Bronchial epithelial cell (primary cell): ENCODE measurements at regions not wholly inside any gene's neighbourhood (a gene's known extent, or its start where the extent isn't known, plus 50 kb on each side); places are given as distances from the start of the nearest gene placed in this dataset.

Source experiments
- DNase-seq: peaks from one replicate; pipeline ENCODE4 v3.0.0-alpha.2; 2010; ENCODE audit warnings: low read depth
- FAIRE-seq: peaks from 2 replicates; lab custom pipeline; 2011; peaks lifted over from hg19 to GRCh38; lab: Jason Lieb, UNC
- H3K27me3 ChIP-seq: 2 replicates; pipeline ENCODE4 v1.5.1; 2011; ENCODE audit warnings: low read length; ENCODE audit not compliant: control insufficient read depth, insufficient read depth
- H3K36me3 ChIP-seq: 2 replicates; pipeline ENCODE4 v1.5.1; 2011; ENCODE audit warnings: low read length; ENCODE audit not compliant: control insufficient read depth, insufficient read depth
- H3K4me3 ChIP-seq: 2 replicates; pipeline ENCODE4 v1.5.1; 2011; ENCODE audit warnings: mild to moderate bottlenecking, low read depth, low read length, control low read depth
- TF ChIP-seq, protein P1 (sequence below): IDR thresholded peaks from 2 replicates; pipeline ENCODE4 v1.5.1; 2011; ENCODE audit warnings: mild to moderate bottlenecking, moderate library complexity, low read length, control low read depth, inconsistent platforms; ENCODE audit not compliant: insufficient read depth, severe bottlenecking

DNA sequence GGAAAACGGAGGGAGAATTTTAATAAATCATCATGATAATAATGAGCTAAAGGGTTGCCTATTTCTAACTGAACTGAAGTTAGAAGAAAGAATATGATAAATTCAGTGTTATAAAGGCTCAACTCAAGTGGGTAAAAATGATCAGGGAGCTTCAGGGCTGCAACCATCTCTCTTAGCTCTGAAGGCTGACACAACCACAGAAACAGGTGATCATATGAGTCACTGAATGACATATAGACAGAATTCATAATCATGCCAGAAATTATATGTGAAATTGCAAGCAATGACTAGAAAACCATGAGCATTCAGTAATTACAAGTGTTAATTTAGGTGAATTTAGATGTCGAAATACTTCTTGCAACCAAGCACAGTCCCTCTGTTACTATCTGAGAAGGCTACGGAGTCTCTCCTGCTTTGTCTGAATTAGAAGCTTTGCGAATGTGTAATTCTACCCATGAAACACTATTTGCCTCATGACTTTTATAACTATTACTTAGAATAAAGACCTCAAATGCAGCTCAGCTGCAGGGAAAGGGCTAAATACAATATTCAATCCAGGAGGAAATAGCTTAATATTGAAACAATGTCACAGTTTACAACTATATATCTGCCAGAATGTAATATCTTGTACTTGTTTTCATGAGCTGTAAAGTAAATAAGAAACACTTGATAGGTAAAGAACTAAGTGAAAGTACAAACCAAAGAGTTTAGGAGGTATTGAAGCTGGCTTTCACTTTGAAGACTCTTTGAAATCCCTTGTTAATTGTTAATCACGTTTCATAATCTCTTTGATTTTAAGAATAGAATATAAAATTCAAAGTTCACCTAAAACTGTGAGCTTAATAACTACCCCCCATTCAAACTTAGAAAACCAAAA lies 1972.6 kb downstream of the ARAP2 start:
- DNase-seq (peak; percentile 43), FAIRE-seq (no peak)
- no peak overlapping the region for H3K4me3 ChIP-seq
- H3K36me3 ChIP-seq = no peaks in the 10 kb centered on the region
- no peaks in the 10 kb centered on the region for H3K27me3 ChIP-seq
- TF ChIP-seq, protein P1, sequence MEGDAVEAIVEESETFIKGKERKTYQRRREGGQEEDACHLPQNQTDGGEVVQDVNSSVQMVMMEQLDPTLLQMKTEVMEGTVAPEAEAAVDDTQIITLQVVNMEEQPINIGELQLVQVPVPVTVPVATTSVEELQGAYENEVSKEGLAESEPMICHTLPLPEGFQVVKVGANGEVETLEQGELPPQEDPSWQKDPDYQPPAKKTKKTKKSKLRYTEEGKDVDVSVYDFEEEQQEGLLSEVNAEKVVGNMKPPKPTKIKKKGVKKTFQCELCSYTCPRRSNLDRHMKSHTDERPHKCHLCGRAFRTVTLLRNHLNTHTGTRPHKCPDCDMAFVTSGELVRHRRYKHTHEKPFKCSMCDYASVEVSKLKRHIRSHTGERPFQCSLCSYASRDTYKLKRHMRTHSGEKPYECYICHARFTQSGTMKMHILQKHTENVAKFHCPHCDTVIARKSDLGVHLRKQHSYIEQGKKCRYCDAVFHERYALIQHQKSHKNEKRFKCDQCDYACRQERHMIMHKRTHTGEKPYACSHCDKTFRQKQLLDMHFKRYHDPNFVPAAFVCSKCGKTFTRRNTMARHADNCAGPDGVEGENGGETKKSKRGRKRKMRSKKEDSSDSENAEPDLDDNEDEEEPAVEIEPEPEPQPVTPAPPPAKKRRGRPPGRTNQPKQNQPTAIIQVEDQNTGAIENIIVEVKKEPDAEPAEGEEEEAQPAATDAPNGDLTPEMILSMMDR = no peak

DNA sequence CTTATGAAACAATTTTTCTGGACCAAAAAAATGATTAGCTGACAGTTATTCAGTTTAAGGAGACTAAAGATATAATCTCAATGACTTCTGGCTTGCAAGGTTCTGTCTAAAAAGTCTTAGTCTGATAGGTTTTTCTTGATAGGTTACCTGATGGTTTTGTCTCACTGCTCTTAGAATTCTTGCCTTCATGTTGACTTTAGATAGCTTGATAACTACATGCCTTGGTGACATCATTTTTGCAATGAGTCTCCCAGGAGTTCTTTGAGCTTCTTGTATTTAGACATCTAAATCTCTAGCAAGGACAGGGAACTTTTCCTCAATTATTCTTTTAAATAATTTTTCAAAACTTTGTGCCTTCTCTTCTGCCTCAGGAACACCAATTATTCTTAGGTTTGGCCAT lies 1965.3 kb downstream of the ARAP2 start:
- FAIRE-seq (no peak), DNase-seq (no peak)
- Histone ChIP-seq H3K36me3 (no peaks in the 10 kb centered on the region), H3K4me3 (no peak overlapping the region), H3K27me3 (no peaks in the 10 kb centered on the region)
- TF ChIP-seq, protein P1 = no peak

DNA sequence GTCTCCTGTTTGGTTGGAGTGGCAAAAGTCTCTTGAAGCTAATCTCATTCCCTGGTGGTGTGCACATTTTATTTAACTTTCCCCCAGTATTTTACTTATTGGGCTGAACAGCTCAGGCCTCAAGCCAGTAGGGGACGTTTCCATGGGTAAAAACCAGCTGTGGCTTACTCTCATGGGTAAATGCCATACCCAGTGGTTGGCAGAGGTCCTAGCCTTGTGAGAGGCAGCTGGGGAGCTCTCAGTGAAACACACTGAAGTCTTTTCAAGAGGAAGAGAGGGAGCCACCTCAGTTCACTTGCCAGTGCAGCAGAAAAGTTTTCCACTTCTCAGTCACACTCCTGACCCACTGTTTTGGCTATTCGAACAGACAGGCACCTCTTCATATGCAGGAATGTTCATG lies 1964.2 kb downstream of the ARAP2 start:
- Histone ChIP-seq H3K27me3 (no peaks in the 10 kb centered on the region), H3K36me3 (no peaks in the 10 kb centered on the region), H3K4me3 (no peak overlapping the region)
- DNase-seq = no peak
- TF ChIP-seq, protein P1 = no peak
- FAIRE-seq = no peak

DNA sequence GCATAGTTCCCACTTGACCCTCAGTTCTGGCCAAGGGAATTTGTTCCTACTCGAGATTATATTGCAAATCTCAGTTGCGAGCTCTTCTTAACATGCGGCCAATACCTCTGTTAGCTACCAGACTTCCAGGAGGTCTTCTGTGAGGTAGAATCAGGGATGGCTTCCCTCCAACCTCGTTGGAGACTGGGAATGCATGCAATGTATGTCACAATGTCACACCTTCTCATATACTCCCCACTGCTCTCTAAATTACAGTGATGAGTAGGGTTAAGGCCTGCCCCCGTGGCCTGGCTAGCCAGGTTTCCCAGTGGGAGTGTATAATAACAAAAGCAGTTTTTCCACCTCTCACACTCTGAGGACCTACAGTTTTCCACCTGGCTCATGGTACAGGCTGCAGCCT lies 1962.5 kb downstream of the ARAP2 start:
- Histone ChIP-seq H3K4me3 (no peak overlapping the region), H3K36me3 (no peaks in the 10 kb centered on the region), H3K27me3 (no peaks in the 10 kb centered on the region)
- no peak for DNase-seq
- TF ChIP-seq, protein P1 = no peak
- FAIRE-seq = no peak

DNA sequence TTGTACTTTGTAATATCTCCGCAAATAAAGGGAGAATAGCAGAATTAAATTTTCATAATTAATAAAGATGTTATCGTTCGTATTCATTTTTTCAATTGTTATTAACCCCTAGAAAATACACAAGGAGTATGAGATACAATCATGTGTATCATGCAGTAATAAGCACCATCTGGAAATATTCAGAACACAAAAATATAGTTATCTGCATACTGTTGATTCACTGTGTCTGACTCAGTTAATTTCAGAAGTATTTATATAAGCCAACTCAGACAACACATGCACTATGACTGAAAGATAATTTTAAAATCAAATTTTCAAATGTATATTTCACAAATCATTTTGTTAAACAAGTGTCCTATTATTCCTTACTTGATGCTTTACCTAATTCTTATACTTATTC lies 1954.8 kb downstream of the ARAP2 start:
- DNase-seq = no peak
- TF ChIP-seq, protein P1 = no peak

DNA sequence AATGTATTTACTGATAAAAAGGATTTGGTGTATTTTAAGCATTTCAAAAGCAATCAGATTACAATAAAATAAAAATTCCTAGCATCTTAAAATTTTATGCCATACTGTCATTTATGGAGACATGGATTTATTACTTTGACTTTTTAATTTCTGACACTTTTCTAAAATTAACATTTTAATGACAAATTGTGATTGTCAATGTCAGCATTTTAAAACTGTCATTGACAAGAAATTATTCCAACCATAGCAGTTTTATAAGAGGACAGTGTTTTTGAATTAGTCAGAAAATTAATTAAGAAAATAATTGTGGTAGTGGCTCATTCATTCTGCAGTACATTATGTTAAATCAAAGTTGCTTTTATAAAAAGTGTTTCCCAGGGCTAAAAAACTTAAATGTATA lies 1954.4 kb downstream of the ARAP2 start:
- FAIRE-seq (no peak), DNase-seq (no peak)
- TF ChIP-seq, protein P1 = no peak
- H3K36me3 ChIP-seq = no peaks in the 10 kb centered on the region
- no peak overlapping the region for H3K4me3 ChIP-seq
- H3K27me3 ChIP-seq = no peaks in the 10 kb centered on the region

More for the DNA sequence above, 1954.8 kb downstream of the ARAP2 start:
- H3K4me3 ChIP-seq = no peak overlapping the region
- no peaks in the 10 kb centered on the region for H3K27me3 ChIP-seq
- H3K36me3 ChIP-seq = no peaks in the 10 kb centered on the region
- no peak for FAIRE-seq
